CD8-positive, alpha-beta memory T cell (primary cell): ENCODE measurements at regions not wholly inside any gene's neighbourhood (a gene's known extent, or its start where the extent isn't known, plus 50 kb on each side); places are given as distances from the start of the nearest gene placed in this dataset.
"Not testable (repeated sequence)": the region's sequence is repeated elsewhere in the genome, so short reads cannot be mapped to it uniquely, and the experiment has no call there.

Experiments
- CTCF ChIA-PET: fragments of 350-600 bp; sonication (Branson Sonifier 250); formaldehyde crosslinking; loops from one replicate; lab custom pipeline; 2021; ENCODE audit warnings: antibody characterized with exemption; lab: Charles Lee
- POLR2A ChIA-PET: fragments of 350-600 bp; sonication (Branson Sonifier 250); formaldehyde crosslinking; loops from one replicate; lab custom pipeline; 2021; ENCODE audit warnings: antibody characterized with exemption; lab: Charles Lee
- DNase-seq, 5 donors: peaks; one replicate each; pipeline versions ENCODE4 v3.0.0 to v3.0.0-alpha.2; 2020 to 2022; ENCODE audit warnings: mixed read lengths in 1 of 5
- H3K27ac ChIP-seq: one replicate; pipeline ENCODE4 v1.7.0; 2013; ENCODE audit warnings: low read depth, mild to moderate bottlenecking, low read length, moderate library complexity
- H3K27me3 ChIP-seq: 2 replicates; pipeline ENCODE4 v1.7.0; 2013; ENCODE audit warnings: low read length, mild to moderate bottlenecking; ENCODE audit not compliant: insufficient read depth, poor library complexity, severe bottlenecking
- H3K36me3 ChIP-seq: 2 replicates; pipeline ENCODE4 v1.7.0; 2013; ENCODE audit warnings: mild to moderate bottlenecking, low read length, moderate library complexity; ENCODE audit not compliant: insufficient read depth
- H3K4me1 ChIP-seq: 2 replicates; pipeline ENCODE4 v1.7.0; 2013; ENCODE audit warnings: mild to moderate bottlenecking, low read length, moderate library complexity; ENCODE audit not compliant: insufficient read depth
- H3K4me3 ChIP-seq: 2 replicates; pipeline ENCODE4 v1.7.0; 2013; ENCODE audit warnings: mild to moderate bottlenecking, low read length
- H3K9me3 ChIP-seq: 2 replicates; pipeline ENCODE4 v1.7.0; 2013; ENCODE audit warnings: mild to moderate bottlenecking, low read length
- H3K27ac Mint-ChIP-seq, 8 donors: one replicate each; pipeline ENCODE4 v1.8.0; 2020 to 2021; ENCODE audit warnings: mixed read lengths in 8 of 8, mild to moderate bottlenecking in 6 of 8, inconsistent platforms in 3 of 8, moderate library complexity in 3 of 8
- H3K27me3 Mint-ChIP-seq, 2 donors: one replicate each; pipeline ENCODE4 v1.8.0; 2020 to 2021; ENCODE audit warnings: mixed read lengths in 2 of 2, mild to moderate bottlenecking in 1 of 2, moderate library complexity in 1 of 2
- H3K36me3 Mint-ChIP-seq, 3 donors: one replicate each; pipeline ENCODE4 v1.8.0; 2020 to 2021; ENCODE audit warnings: mixed read lengths in 3 of 3, inconsistent platforms in 1 of 3, mild to moderate bottlenecking in 1 of 3
- H3K4me1 Mint-ChIP-seq, 3 donors: one replicate each; pipeline ENCODE4 v1.8.0; 2020 to 2021; ENCODE audit warnings: mixed read lengths in 3 of 3, inconsistent platforms in 1 of 3, mild to moderate bottlenecking in 1 of 3
- H3K4me3 Mint-ChIP-seq, 7 donors: one replicate each; pipeline ENCODE4 v1.8.0; 2020 to 2021; ENCODE audit warnings: mixed read lengths in 7 of 7, mild to moderate bottlenecking in 6 of 7, moderate library complexity in 4 of 7, inconsistent platforms in 2 of 7
- H3K9me3 Mint-ChIP-seq, 5 donors: one replicate each; pipeline ENCODE4 v1.8.0; 2020 to 2022; ENCODE audit warnings: mixed read lengths in 5 of 5, mild to moderate bottlenecking in 3 of 5, moderate library complexity in 2 of 5, inconsistent platforms in 1 of 5

DNA sequence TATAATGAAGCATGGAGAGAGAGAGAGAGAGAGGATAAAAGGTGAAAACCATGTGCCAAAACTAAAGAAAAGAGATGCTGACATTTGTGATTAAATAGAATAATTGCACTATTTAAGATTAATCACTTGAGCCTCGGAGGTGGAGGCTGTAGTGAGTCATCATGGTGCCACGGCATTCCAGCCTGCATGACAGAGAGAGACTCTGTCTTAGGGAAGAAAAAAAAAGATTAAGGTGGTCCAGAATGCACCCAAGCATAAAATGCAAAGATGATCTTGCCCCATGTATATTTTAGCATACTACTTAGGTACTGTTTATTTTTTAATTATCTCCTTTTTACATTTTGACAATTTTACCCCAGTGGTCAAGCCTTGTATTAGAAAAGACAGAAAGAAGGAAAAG, 742.5 kb downstream of the SPATA31A1 start:
- CTCF ChIA-PET, POLR2A ChIA-PET: not testable (repeated sequence)

DNA sequence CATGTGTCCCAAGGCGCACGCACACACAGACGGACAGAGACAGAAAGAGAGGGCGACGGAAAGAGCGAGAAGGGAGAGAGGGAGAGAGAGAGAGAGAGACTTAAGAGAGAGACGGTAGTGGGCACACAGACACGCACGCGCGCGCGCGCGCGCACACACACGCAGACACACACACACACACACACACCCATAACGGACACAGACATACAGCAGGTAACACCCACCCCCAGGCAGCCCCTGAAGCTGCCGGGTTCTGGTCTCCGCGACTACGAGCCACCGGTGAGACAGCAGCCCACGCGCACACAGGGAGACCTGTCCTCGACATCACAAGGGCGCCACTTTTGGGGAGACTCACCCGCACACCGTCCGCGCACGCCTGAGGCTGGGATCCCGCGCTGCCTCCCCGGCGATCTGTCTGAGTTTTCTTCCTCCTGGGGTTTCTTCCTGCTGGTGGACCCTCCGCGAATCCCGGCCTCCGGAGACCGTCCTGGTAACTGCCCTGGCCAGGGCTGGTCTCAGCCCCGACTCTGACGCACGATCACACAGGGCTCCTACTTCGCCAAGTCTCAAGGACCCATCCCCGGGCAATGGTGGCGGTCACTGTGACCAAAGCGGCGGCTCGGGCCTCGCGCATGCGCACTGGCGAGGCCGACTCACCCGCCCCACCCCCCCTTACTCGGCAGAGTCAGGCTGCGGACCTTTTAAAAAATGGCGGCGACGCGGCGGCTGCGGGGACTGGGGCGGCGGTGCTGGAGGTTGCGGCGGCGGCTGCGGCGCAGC, 750.7 kb downstream of the SPATA31A1 start:
- H3K27me3 ChIP-seq, H3K36me3 Mint-ChIP-seq, H3K4me1 Mint-ChIP-seq, H3K4me1 ChIP-seq, H3K27me3 Mint-ChIP-seq, CTCF ChIA-PET, H3K36me3 ChIP-seq, H3K27ac ChIP-seq, H3K9me3 Mint-ChIP-seq, H3K9me3 ChIP-seq, H3K4me3 ChIP-seq, POLR2A ChIA-PET: not testable (repeated sequence)
- peak; percentile 11 to 64 (median 40) for DNase-seq
- Mint-ChIP-seq H3K27ac (peak overlapping the region in 6 of 8 donors; percentile 70 to 88 (median 84)), H3K4me3 (peak overlapping the region; percentile 66 to 94 (median 87))

More for the DNA sequence above, 742.5 kb downstream of the SPATA31A1 start:
- H3K4me1 ChIP-seq, H3K27me3 Mint-ChIP-seq, DNase-seq, H3K9me3 ChIP-seq, H3K36me3 Mint-ChIP-seq, H3K27ac Mint-ChIP-seq, H3K4me1 Mint-ChIP-seq, H3K27me3 ChIP-seq, H3K36me3 ChIP-seq, H3K4me3 ChIP-seq, H3K4me3 Mint-ChIP-seq, H3K27ac ChIP-seq, H3K9me3 Mint-ChIP-seq: not testable (repeated sequence)

DNA sequence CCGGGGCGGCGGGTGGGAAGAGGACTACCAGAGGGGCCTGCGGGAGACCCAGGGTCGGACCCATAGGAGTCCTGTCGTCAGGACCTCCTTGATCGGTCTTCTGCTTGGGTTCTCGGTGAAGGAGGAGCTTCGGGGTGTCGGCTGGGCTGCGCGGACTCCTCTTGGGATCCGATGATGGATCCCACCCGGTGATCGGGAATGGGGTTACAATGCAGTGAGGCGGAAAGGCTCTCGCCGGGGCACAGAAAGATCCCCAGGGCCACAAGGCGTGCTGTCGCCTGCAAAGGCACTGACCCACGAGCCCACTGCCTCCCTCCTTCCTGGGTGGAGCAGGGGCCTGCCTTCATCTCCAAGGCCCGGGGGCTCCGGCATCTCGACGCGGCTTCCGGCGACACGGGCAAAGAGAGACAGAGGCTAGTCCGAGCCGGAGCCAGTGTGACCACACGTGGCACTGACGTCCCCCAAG, 751.3 kb downstream of the SPATA31A1 start:
- H3K36me3 ChIP-seq, H3K4me3 Mint-ChIP-seq, H3K9me3 Mint-ChIP-seq, H3K27ac ChIP-seq, CTCF ChIA-PET, H3K27me3 ChIP-seq, H3K4me1 Mint-ChIP-seq, POLR2A ChIA-PET, H3K4me3 ChIP-seq, H3K36me3 Mint-ChIP-seq, H3K4me1 ChIP-seq, H3K9me3 ChIP-seq, H3K27ac Mint-ChIP-seq, H3K27me3 Mint-ChIP-seq: not testable (repeated sequence)
- DNase-seq, result peak in 1 of 5 donors; percentile 2

DNA sequence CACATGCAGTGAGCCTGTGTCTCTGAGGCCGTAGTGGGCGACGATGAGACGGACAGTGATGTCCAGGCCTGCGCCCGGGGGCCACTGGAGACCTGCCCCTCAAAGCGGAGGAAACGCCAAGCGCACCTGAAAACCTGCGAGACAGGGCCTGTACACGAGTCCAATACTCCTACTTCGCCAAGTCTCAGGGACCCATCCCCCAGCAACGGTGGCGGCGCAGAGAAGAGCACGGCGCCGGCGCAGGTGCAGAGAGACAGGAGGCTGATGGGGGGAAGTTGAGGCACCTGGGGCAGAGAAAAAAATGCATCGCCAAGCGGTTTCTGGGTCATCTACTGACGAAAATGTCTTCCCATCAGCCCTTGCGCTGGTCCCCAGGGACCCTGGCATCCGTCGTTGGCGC, 751.8 kb downstream of the SPATA31A1 start:
- H3K4me1 ChIP-seq, POLR2A ChIA-PET, DNase-seq, H3K36me3 Mint-ChIP-seq, H3K27me3 ChIP-seq, H3K27ac Mint-ChIP-seq, H3K4me1 Mint-ChIP-seq, CTCF ChIA-PET, H3K36me3 ChIP-seq, H3K27me3 Mint-ChIP-seq, H3K27ac ChIP-seq, H3K9me3 ChIP-seq, H3K4me3 ChIP-seq, H3K9me3 Mint-ChIP-seq: not testable (repeated sequence)
- peak overlapping the region in 1 of 7 donors; percentile 39 for H3K4me3 Mint-ChIP-seq

DNA sequence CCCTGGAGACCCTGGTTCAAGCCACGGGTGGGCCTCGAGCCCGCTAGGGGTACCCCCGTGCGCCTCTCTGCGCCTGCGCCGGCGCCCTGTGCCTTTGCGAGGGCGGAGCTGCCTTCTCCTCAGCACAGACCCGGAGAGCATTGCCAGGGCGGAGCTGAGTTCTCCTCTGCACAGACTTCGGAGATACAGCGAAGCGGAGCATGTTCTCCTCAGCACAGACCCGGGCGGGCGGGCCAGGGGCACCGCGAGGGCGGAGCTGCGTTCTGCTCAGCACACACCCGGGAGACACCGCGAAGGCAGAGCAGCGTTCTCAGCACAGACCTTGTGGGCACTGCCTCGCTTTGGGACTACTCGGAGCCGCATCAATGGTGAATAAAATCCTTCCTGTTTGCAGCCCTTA, 753.0 kb downstream of the SPATA31A1 start:
- H3K4me3 Mint-ChIP-seq, H3K36me3 ChIP-seq, H3K4me1 Mint-ChIP-seq, POLR2A ChIA-PET, H3K4me3 ChIP-seq, H3K36me3 Mint-ChIP-seq, CTCF ChIA-PET, H3K27ac Mint-ChIP-seq, H3K27me3 ChIP-seq, H3K9me3 ChIP-seq, H3K9me3 Mint-ChIP-seq, H3K27ac ChIP-seq, H3K4me1 ChIP-seq, H3K27me3 Mint-ChIP-seq: not testable (repeated sequence)
- peak in 2 of 5 donors; percentile 27 to 30 for DNase-seq

DNA sequence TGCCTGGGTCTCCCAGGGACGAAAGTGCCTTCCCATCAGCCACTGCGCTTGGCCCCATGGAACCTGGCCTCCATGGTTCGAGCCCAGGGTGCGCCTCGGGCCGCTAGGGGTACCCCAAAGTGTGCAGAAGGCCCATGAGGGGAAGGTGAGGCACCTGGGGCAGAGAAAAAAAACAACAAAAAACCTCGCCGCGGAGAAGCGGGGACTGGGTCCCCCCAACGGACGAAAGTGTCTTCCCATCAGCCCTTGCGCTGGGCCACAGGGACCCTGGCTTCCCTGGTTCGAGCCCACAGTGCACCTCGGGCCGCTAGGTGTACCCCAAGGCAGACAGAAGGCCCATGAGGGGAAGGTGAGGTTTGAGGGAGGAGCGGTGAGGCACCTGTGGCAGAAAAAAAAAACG, 755.3 kb downstream of the SPATA31A1 start:
- H3K27me3 ChIP-seq, H3K4me1 ChIP-seq, H3K27me3 Mint-ChIP-seq, H3K4me3 ChIP-seq, H3K4me1 Mint-ChIP-seq, DNase-seq, H3K9me3 ChIP-seq, H3K36me3 Mint-ChIP-seq, H3K27ac Mint-ChIP-seq, H3K9me3 Mint-ChIP-seq, CTCF ChIA-PET, H3K27ac ChIP-seq, POLR2A ChIA-PET, H3K36me3 ChIP-seq: not testable (repeated sequence)
- peak overlapping the region in 1 of 7 donors; percentile 59 for H3K4me3 Mint-ChIP-seq

DNA sequence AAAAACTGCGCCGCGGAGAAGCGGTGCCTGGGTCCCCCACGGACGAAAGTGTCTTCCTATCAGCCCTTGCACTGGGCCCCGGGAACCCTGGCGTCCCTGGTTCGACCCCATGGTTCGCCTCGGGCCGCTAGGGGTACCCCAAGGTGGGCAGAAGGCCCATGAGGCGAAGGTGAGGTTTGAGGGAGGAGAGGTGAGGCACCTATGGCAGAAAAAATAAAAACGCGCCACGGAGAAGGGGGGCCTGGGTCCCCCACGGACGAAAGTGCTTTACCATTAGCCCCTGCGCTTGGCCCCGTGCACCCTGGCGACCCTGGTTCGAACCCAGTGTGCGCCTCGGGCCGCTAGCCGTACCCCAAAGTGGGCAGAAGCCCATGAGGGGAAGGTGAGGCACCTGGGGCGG, 756.1 kb downstream of the SPATA31A1 start:
- H3K27ac ChIP-seq, H3K4me3 ChIP-seq, POLR2A ChIA-PET, CTCF ChIA-PET, H3K4me1 Mint-ChIP-seq, H3K36me3 Mint-ChIP-seq, H3K4me1 ChIP-seq, H3K36me3 ChIP-seq, H3K27me3 Mint-ChIP-seq, H3K4me3 Mint-ChIP-seq, H3K27ac Mint-ChIP-seq, H3K9me3 Mint-ChIP-seq, H3K27me3 ChIP-seq, H3K9me3 ChIP-seq: not testable (repeated sequence)
- DNase-seq, result peak in 1 of 5 donors; percentile 39

DNA sequence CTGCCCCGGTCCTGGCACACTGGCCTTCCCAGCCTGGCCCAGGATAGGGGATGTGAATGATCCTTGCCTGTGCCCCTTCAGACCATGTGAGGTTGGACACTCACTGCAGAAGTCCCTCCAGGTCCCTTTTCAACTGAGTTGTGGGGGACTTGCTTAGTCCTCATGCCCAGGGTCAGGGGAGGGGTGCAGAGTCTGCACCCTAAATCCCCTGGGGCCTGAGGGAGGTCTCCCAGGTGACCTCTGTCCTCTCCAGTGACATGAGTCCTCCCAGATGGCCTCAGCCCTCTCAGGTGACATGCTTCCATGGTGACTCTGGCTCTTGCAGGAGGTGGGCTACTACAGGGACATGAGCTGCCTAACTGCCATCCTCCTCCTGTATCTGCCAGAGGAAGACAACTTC, 775.1 kb downstream of the SPATA31A1 start:
- POLR2A ChIA-PET, H3K4me1 ChIP-seq, H3K36me3 ChIP-seq, H3K4me3 ChIP-seq, H3K27ac ChIP-seq, H3K9me3 Mint-ChIP-seq, H3K27me3 ChIP-seq, H3K9me3 ChIP-seq, H3K4me1 Mint-ChIP-seq, DNase-seq, H3K36me3 Mint-ChIP-seq, H3K27ac Mint-ChIP-seq, H3K27me3 Mint-ChIP-seq, CTCF ChIA-PET, H3K4me3 Mint-ChIP-seq: not testable (repeated sequence)

DNA sequence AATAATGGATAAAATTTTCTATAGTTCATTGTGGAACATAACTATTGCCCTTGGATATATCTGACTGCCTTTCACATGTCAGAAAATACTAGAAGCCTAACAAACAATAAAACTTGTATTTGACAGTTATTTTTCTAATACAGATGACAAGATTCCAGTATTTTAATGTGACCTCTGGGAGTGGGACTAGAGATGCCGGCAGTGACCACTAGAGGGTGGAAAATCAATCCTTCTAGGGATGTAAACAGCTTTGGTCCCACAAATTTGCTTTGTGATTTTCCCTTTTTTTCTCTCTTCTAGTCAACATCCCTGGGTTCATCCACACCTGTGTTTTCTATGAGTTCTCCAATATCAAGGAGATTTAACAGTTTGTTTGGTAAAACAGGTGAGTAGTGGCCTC, 813.7 kb downstream of the SPATA31A1 start:
- H3K9me3 ChIP-seq, H3K4me3 Mint-ChIP-seq, H3K27ac ChIP-seq, H3K4me1 Mint-ChIP-seq, H3K36me3 ChIP-seq, H3K4me1 ChIP-seq, H3K27ac Mint-ChIP-seq, H3K9me3 Mint-ChIP-seq, DNase-seq, POLR2A ChIA-PET, H3K36me3 Mint-ChIP-seq, H3K27me3 ChIP-seq, H3K4me3 ChIP-seq, H3K27me3 Mint-ChIP-seq, CTCF ChIA-PET: not testable (repeated sequence)
